HepG2 (cell line): ENCODE measurements at regions not wholly inside any gene's neighbourhood (a gene's known extent, or its start where the extent isn't known, plus 50 kb on each side); places are given as distances from the start of the nearest gene placed in this dataset.

Experiments
- ATAC-seq: fragments of 200-7000 bp; cut with Tn5 transposase; 3 replicates; pipeline ENCODE4 v1.9.1; 2020; ENCODE audit warnings: mild to moderate bottlenecking, moderate library complexity
- BruUV-seq: library from RNA; stranded (reverse); fragments of 400-500 nt; replicated peaks from 2 replicates; lab custom pipeline; 2021; lab: Mats Ljungman, UMichigan
- CTCF ChIA-PET: fragments of 300-600 bp; formaldehyde crosslinking; extraction: SDS; loops from one replicate; lab custom pipeline; 2021; ENCODE audit warnings: low total read pairs, inconsistent platforms, low intra/inter-chr PET ratio; lab: Yijun Ruan, JAX
- POLR2A ChIA-PET: fragments of 350-600 bp; sonication (Branson Sonifier 250); formaldehyde crosslinking; loops from one replicate; lab custom pipeline; 2020; ENCODE audit warnings: antibody characterized with exemption, inconsistent platforms; lab: Yijun Ruan, JAX
- DNase-seq: peaks from one replicate; pipeline ENCODE4 v3.0.0-alpha.2; 2015; ENCODE audit warnings: low spot score
- FAIRE-seq: peaks from 3 replicates; lab custom pipeline; 2011; peaks lifted over from hg19 to GRCh38; lab: Jason Lieb, UNC
- H2AFZ ChIP-seq: one replicate; pipeline ENCODE4 v1.6.1; 2011; ENCODE audit warnings: low read length, inconsistent platforms
- H3K27ac ChIP-seq: fragments of 300-600 bp; 3 replicates; pipeline ENCODE4 v1.8.0; 2011; ENCODE audit warnings: mixed run types, mild to moderate bottlenecking, mixed read lengths, low read length, inconsistent platforms; ENCODE audit not compliant: insufficient read depth; ENCODE audit errors: extremely low read length
- H3K27me3 ChIP-seq, 2 experiments: fragments of 200-600 bp in 1 of 2; 2 replicates in 1 of 2; 3 replicates in 1 of 2; pipeline versions ENCODE4 v1.6.0 to v1.8.0; 2011; ENCODE audit warnings: low read length in 2 of 2, mild to moderate bottlenecking in 2 of 2, moderate library complexity in 2 of 2, inconsistent platforms in 1 of 2; ENCODE audit not compliant: insufficient read depth in 2 of 2, control insufficient read depth in 1 of 2
- H3K36me3 ChIP-seq, 2 experiments: fragments of 200-600 bp in 1 of 2; replicated peaks in 1 of 2; 2 replicates in 1 of 2; 3 replicates in 1 of 2; pipeline versions ENCODE4 v1.5.1 to v1.8.0; 2011; ENCODE audit warnings: low read length in 2 of 2, inconsistent platforms in 1 of 2; ENCODE audit not compliant: insufficient read depth in 2 of 2, control insufficient read depth in 1 of 2
- H3K4me1 ChIP-seq: 2 replicates; pipeline ENCODE4 v1.5.1; 2012; ENCODE audit warnings: low read length, inconsistent platforms; ENCODE audit not compliant: insufficient read depth
- H3K4me2 ChIP-seq: 2 replicates; pipeline ENCODE4 v1.6.0; 2011; ENCODE audit warnings: low read depth, low read length, inconsistent platforms
- H3K4me3 ChIP-seq, 3 experiments: fragments of 200-600 bp in 1 of 3; sonication (generic), shearing (Covaris generic) in 1 of 3; replicated peaks in 1 of 3; 2 replicates each; pipeline ENCODE4 v1.5.1; 2011 to 2016; ENCODE audit warnings: low read length in 3 of 3, inconsistent platforms in 2 of 3, low read depth in 2 of 3, mild to moderate bottlenecking in 2 of 3, control low read depth in 1 of 3, mixed read lengths in 1 of 3; ENCODE audit not compliant: insufficient read depth in 1 of 3
- H3K79me2 ChIP-seq: one replicate; pipeline ENCODE4 v1.6.1; 2011; ENCODE audit warnings: low read length, inconsistent platforms; ENCODE audit not compliant: insufficient read depth
- H3K9ac ChIP-seq: 2 replicates; pipeline ENCODE4 v1.6.0; 2011; ENCODE audit warnings: mild to moderate bottlenecking, low read depth, low read length, inconsistent platforms; ENCODE audit not compliant: insufficient read depth
- H3K9me3 ChIP-seq: 2 replicates; pipeline ENCODE4 v1.5.1; 2012; ENCODE audit warnings: mild to moderate bottlenecking, low read length
- H4K20me1 ChIP-seq: 2 replicates; pipeline ENCODE4 v1.6.0; 2011; ENCODE audit warnings: inconsistent platforms, mild to moderate bottlenecking, low read length, moderate library complexity; ENCODE audit not compliant: insufficient read depth
- ATF6 ChIP-seq: sonication (generic); formaldehyde crosslinking; conservative IDR thresholded peaks from 2 replicates; pipeline ENCODE4 v1.4.0; 2020; ENCODE audit warnings: missing genetic modification reagents
- GATAD1 ChIP-seq: IDR thresholded peaks from 2 replicates; pipeline ENCODE4 v1.6.1; 2016; ENCODE audit warnings: missing genetic modification reagents, missing compliant biosample characterization
- GFI1 ChIP-seq: sonication (generic); formaldehyde crosslinking; IDR thresholded peaks from 2 replicates; pipeline ENCODE4 v1.5.0; 2020; ENCODE audit warnings: missing genetic modification reagents, mild to moderate bottlenecking, borderline replicate concordance
- KLF13 ChIP-seq: sonication (generic); formaldehyde crosslinking; IDR thresholded peaks from 2 replicates; pipeline ENCODE4 v1.4.0; 2020; ENCODE audit warnings: mild to moderate bottlenecking, missing genetic modification reagents
- MED8 ChIP-seq: sonication (generic); formaldehyde crosslinking; IDR thresholded peaks from 2 replicates; pipeline ENCODE4 v1.8.1; 2023; ENCODE audit warnings: mild to moderate bottlenecking, missing genetic modification reagents; ENCODE audit not compliant: insufficient replicate concordance
- RFX1 ChIP-seq: fragments of 450-650 bp; IDR thresholded peaks from 2 replicates; pipeline ENCODE4 v1.6.1; 2017
- SIX4 ChIP-seq: sonication (generic); formaldehyde crosslinking; IDR thresholded peaks from 2 replicates; pipeline ENCODE4 v1.4.0; 2020; ENCODE audit warnings: missing genetic modification reagents
- SOX6 ChIP-seq, 2 experiments: fragments of 450-650 bp in 1 of 2; sonication (generic) in 1 of 2; formaldehyde crosslinking in 1 of 2; IDR thresholded peaks; 2 replicates each; pipeline versions ENCODE4 v1.4.0 to v1.6.1; 2017 to 2020; ENCODE audit warnings: antibody characterized with exemption in 1 of 2, mild to moderate bottlenecking in 1 of 2, missing genetic modification reagents in 1 of 2
- TEAD3 ChIP-seq: optimal IDR thresholded peaks from 2 replicates; pipeline ENCODE3; 2016; ENCODE audit warnings: borderline replicate concordance
- ZBTB20 ChIP-seq: sonication (generic); formaldehyde crosslinking; IDR thresholded peaks from 2 replicates; pipeline ENCODE4 v1.8.1; 2023; ENCODE audit warnings: missing genetic modification reagents, low read depth, mild to moderate bottlenecking, borderline replicate concordance
- ZNF441 ChIP-seq: sonication (generic); formaldehyde crosslinking; IDR thresholded peaks from 2 replicates; pipeline ENCODE4 v1.7.0; 2021; ENCODE audit warnings: missing genetic modification reagents, borderline replicate concordance
- WGBS: methylation state at CpG from one replicate; pipeline ENCODE4 v1.1.6; 2017; ENCODE audit warnings: low lambda C conversion rate; 5-methylcytosine and 5-hydroxymethylcytosine counted together
- in situ Hi-C: cut with HindIII; loops from 2 replicates; pipeline ENCODE4 v1.10.0; 2017; ENCODE audit warnings: low pct_unique_long_range_greater_than_20kb; ENCODE audit not compliant: extremely low pct_ligation_motif_present
- intact Hi-C: fragments of 100-400 bp; cut with micrococcal nuclease; formaldehyde crosslinking; loops from one replicate; pipeline ENCODE4 v1.10.0; 2022; ENCODE audit not compliant: unreplicated experiment
- TF ChIP-seq, protein P1 (sequence below): sonication (generic); formaldehyde crosslinking; IDR thresholded peaks from 2 replicates; pipeline ENCODE4 v1.4.0; 2020; ENCODE audit warnings: missing genetic modification reagents, borderline replicate concordance
- TF ChIP-seq, protein P2 (sequence below): sonication (generic); formaldehyde crosslinking; IDR thresholded peaks from 2 replicates; pipeline ENCODE4 v1.8.0; 2022; ENCODE audit warnings: mild to moderate bottlenecking, missing genetic modification reagents
- TF ChIP-seq, protein P3 (sequence below): sonication (generic); formaldehyde crosslinking; IDR thresholded peaks from 2 replicates; pipeline ENCODE4 v1.5.0; 2020; ENCODE audit warnings: missing genetic modification reagents

- Histone ChIP-seq H3K9ac (no peak overlapping the region), H3K9me3 (no peaks in the 10 kb centered on the region)
- CTCF ChIA-PET, result no interaction called here
- TF ChIP-seq KLF13 (CRISPR knock-in tag) (no peak), SIX4 (no peak), ATF6 (CRISPR knock-in tag) (no peak), ZBTB20 (CRISPR knock-in tag) (no peak)
- TF ChIP-seq, all 625 proteins: peak for 0
- intact Hi-C loops (no loop called here), in situ Hi-C loops (no loop called here)
- H3K79me2 ChIP-seq, result no peaks in the 10 kb centered on the region
- H4K20me1 ChIP-seq, result no peaks in the 10 kb centered on the region
- BruUV-seq, result no TSS peak
- ATAC-seq, result no peak
- H3K4me2 ChIP-seq, result no peak overlapping the region
- no peak for DNase-seq
- POLR2A ChIA-PET, result no interaction called here
- H3K36me3 ChIP-seq, result no peaks in the 10 kb centered on the region
- WGBS, result 32% methylated on average over 5 of the region's 5 CpGs
- no peak overlapping the region for H2AFZ ChIP-seq
- no peaks in the 10 kb centered on the region for H3K4me1 ChIP-seq
- H3K4me3 ChIP-seq, result no peak overlapping the region
- no peak for FAIRE-seq
- H3K27ac ChIP-seq, result no peak overlapping the region
- no peaks in the 10 kb centered on the region for H3K27me3 ChIP-seq
Observed at GRCh38 chr2:161019311-161019710, 140.9 kb upstream of the TANK start.

GRCh38 chr2:161020437-161020836, 139.8 kb upstream of the TANK start:
- H3K27me3 ChIP-seq, result no peaks in the 10 kb centered on the region
- POLR2A ChIA-PET, result no interaction called here
- no peak for FAIRE-seq
- CTCF ChIA-PET, result no interaction called here
- H2AFZ ChIP-seq, result no peak overlapping the region
- intact Hi-C loops, result no loop called here
- H3K27ac ChIP-seq, result no peak overlapping the region
- WGBS, result 54% methylated on average over 2 of the region's 2 CpGs
- no peak for DNase-seq
- TF ChIP-seq SOX6 (IDR thresholded peaks at IDR 0.05), result no peak
- no peak for TF ChIP-seq SOX6 (CRISPR knock-in tag; IDR thresholded peaks at IDR 0.05)
- TF ChIP-seq, protein P1, sequence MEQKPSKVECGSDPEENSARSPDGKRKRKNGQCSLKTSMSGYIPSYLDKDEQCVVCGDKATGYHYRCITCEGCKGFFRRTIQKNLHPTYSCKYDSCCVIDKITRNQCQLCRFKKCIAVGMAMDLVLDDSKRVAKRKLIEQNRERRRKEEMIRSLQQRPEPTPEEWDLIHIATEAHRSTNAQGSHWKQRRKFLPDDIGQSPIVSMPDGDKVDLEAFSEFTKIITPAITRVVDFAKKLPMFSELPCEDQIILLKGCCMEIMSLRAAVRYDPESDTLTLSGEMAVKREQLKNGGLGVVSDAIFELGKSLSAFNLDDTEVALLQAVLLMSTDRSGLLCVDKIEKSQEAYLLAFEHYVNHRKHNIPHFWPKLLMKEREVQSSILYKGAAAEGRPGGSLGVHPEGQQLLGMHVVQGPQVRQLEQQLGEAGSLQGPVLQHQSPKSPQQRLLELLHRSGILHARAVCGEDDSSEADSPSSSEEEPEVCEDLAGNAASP (CRISPR knock-in tag), result no peak
- no peak for TF ChIP-seq TEAD3 (CRISPR knock-in tag)
- TF ChIP-seq, protein P2, sequence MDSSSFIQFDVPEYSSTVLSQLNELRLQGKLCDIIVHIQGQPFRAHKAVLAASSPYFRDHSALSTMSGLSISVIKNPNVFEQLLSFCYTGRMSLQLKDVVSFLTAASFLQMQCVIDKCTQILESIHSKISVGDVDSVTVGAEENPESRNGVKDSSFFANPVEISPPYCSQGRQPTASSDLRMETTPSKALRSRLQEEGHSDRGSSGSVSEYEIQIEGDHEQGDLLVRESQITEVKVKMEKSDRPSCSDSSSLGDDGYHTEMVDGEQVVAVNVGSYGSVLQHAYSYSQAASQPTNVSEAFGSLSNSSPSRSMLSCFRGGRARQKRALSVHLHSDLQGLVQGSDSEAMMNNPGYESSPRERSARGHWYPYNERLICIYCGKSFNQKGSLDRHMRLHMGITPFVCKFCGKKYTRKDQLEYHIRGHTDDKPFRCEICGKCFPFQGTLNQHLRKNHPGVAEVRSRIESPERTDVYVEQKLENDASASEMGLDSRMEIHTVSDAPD, result no peak
- TF ChIP-seq MED8, result no peak
- no peak for TF ChIP-seq GATAD1 (CRISPR knock-in tag)
- no peak for TF ChIP-seq ZNF441 (CRISPR knock-in tag)
- TF ChIP-seq GFI1 (CRISPR knock-in tag), result no peak
- no peak for TF ChIP-seq RFX1
- TF ChIP-seq, protein P3, sequence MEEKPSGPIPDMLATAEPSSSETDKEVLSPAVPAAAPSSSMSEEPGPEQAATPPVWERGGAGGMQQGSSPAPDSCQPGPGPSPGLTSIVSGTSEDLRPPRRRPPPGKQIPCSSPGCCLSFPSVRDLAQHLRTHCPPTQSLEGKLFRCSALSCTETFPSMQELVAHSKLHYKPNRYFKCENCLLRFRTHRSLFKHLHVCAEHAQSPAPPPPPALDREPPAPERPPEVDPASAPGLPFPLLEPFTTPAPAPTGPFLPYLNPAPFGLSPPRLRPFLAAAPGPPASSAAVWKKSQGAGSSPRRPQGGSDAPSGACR (CRISPR knock-in tag), result no peak
- TF ChIP-seq, all 625 proteins: peak for 0
- H4K20me1 ChIP-seq, result no peaks in the 10 kb centered on the region
- no peaks in the 10 kb centered on the region for H3K79me2 ChIP-seq
- no TSS peak for BruUV-seq
- H3K9me3 ChIP-seq, result no peaks in the 10 kb centered on the region
- no peaks in the 10 kb centered on the region for H3K4me1 ChIP-seq
- no peak overlapping the region for H3K4me3 ChIP-seq
- ATAC-seq, result no peak
- H3K4me2 ChIP-seq, result no peak overlapping the region
- in situ Hi-C loops, result no loop called here
- H3K9ac ChIP-seq, result no peak overlapping the region
- H3K36me3 ChIP-seq, result no peaks in the 10 kb centered on the region
